ENCODE measurements at regions not wholly inside any gene's neighbourhood (a gene's known extent, or its start where the extent isn't known, plus 50 kb on each side); places are given as distances from the start of the nearest gene placed in this dataset.

GRCh38 chrX:128216364-128216763 is 164.2 kb upstream of the ACTRT1 start:
- FAIRE-seq = no peak

GRCh38 chrX:128165884-128166408 is 113.7 kb upstream of the ACTRT1 start:
- no peak for FAIRE-seq

DNA sequence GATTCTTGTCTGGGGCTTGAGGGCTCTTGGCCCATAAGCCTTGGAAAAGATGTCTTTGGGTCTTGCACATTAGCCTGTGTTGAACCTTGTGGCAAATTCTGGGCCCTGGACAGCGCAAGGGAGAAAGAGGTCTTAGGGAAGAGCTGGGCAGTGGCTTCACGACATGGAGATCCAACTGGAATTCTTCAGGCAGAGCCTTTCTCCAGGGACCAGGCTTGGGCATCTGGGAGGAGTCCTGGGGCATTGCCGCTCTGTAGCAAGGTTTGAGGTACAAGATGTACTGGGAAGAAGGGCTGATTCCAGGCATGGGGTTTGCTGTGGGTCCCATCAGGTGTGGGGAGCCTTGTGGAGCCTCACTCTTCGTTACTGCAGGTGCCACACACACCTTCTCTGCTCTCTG is 104.0 kb upstream of the ACTRT1 start:
- no peak for FAIRE-seq

GRCh38 chrX:128142745-128143144 is 90.5 kb upstream of the ACTRT1 start:
- no peak for FAIRE-seq

- FAIRE-seq = no peak
Measured at GRCh38 chrX:128106630-128107029, 54.4 kb upstream of the ACTRT1 start.

- FAIRE-seq = no peak
Measured at GRCh38 chrX:128105659-128106058, 53.5 kb upstream of the ACTRT1 start.

Measured in TTC549 (cell line).